ENCODE measurements at regions not wholly inside any gene's neighbourhood (a gene's known extent, or its start where the extent isn't known, plus 50 kb on each side); places are given as distances from the start of the nearest gene placed in this dataset.
"Not testable (repeated sequence)": the region's sequence is repeated elsewhere in the genome, so short reads cannot be mapped to it uniquely, and the experiment has no call there.

DNA sequence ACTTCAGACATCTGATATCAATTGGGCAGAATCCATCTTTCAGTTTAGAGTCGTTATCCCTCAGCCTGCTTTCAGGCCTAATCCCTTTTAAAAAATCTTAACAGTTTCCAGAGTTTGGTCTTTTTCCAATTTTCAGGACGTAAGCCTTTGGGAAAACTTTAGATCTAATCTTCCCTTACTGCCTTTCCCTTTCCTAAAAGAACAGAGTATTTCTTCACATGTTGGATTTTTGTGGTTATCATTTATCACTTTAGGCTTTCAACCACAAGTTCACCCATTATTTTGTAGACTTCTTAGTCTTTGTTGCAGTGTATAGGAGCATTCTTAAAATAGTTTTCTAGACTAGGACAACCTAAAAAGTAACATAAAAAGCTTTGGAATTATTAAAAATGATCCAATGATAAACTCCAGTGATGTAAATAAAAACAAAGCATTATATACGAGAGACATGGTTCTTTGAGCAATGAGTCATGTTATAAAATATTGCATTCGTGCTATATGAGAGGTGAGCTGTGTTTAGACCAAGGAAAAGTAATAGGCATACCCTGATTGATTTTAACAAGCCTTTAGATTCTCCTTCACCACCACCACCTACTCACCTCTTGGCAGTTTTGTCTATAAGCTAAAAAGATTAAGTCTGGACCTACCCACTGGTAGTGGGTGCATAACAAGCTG lies 90.4 kb upstream of the MCHR2 start:
- no peak for DNase-seq

DNA sequence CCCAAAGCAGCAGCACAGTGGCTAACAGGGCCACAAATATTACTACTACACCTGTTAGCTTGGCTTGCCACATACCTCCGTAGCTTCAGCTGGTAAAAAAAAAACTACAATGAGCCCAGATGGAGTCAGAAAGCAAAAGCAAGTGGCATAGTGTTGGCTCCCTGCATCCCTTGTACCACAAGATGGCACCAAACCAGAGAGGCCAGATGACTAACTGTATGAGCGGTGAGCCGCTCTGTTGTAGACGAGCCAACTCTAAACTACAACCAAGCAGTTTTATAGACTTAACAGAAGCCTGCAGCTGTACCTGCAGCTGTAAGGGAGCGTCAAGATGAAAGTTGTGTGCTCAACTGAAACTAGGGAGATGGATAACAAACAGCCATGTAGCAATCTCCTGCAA lies 84.5 kb upstream of the MCHR2 start:
- DNase-seq, result no peak

- DNase-seq, result no peak
Measured at GRCh38 chr6:100065348-100065747, 71.3 kb upstream of the MCHR2 start.

DNA sequence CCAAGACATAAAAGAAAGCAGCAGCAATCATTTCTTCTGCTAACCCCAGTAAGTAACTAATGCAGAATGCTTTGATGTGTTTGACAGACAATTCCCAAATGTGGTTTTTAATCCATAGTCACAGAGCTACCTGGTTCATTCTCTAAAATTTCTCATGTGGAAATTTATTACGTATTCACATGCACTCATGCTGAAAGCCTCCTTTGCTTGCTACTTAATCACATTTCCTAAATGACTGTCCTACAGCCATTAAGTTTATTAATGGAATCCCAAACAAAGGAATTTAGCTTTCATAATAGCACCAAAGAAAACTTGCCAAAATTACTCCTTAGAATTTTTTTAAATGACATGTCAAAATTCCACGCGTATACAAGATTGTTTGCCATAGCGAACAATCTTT lies 68.6 kb upstream of the MCHR2 start:
- no peak for DNase-seq

GRCh38 chr6:100057941-100058340 lies 63.9 kb upstream of the MCHR2 start:
- no peak for DNase-seq

DNA sequence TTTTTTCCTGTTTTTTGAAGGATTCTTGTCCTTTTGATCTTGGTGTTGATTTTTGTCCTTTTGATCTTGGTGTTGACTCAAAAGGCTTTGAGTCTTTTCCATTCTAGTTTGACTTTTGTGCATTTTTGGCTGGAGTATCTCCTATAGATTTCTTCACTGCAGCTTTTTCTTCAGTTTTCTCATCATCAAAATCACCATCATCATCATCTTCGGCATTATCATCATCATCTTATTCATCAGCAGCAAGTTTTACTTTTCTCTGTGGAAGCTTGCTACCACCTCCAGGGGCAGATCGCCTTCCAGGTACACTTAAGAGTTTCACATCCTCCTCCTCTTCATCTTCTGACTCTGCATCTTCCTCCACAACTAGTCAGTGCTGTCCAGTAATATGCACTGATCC lies 56.5 kb upstream of the MCHR2 start:
- no peak for DNase-seq

DNA sequence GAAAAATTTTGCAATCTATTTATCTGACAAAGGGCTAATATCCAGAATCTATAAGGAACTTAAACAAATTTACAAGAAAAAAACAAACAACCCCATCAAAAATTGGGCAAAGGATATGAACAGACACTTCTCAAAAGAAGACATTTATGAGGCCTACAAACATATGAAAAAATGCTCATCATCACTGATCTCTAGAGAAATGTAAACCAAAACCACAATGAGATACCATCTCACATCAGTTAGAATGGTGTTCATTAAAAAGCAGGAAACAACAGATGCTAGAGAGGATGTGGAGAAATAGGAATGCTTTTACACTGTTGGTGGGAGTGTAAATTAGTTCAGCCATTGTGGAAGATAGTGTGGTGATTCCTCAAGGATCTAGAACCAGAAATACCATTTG lies 49.9 kb upstream of the MCHR2 start:
- DNase-seq, result not testable (repeated sequence)

Data from right hindlimb (tissue), 1 donor.